Activated T-cell treated with anti-CD3 and anti-CD28 coated beads for 1 hour (primary cell): ENCODE measurements at regions not wholly inside any gene's neighbourhood (a gene's known extent, or its start where the extent isn't known, plus 50 kb on each side); places are given as distances from the start of the nearest gene placed in this dataset.

Experiments used
- DNase-seq: peaks from one replicate; pipeline ENCODE4 v3.0.0-alpha.2; 2020; ENCODE audit warnings: low read depth

GRCh38 chr1:239263801-239264200 is 122.6 kb upstream of the CHRM3 start:
- DNase-seq: no peak

GRCh38 chr1:239262538-239262937 is 123.8 kb upstream of the CHRM3 start:
- DNase-seq: no peak

DNA sequence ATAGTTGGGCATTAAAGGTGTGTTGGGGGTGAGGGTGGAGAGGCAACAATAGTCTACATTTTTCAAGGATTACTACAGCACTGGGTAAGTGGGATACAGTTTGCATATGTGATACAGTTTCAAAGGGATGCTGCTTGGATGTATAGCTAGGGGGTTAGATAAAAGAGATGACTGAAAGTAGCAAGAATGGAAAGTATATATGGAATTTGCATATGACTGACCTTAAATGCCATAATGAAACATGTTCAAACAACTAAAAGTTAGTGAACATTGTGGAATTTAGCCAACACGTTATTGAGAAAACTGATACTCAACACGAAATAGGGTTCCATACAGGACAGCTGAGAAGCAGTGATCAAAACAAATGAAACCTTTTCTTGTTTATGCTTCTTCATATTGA is 124.8 kb upstream of the CHRM3 start:
- DNase-seq: no peak

DNA sequence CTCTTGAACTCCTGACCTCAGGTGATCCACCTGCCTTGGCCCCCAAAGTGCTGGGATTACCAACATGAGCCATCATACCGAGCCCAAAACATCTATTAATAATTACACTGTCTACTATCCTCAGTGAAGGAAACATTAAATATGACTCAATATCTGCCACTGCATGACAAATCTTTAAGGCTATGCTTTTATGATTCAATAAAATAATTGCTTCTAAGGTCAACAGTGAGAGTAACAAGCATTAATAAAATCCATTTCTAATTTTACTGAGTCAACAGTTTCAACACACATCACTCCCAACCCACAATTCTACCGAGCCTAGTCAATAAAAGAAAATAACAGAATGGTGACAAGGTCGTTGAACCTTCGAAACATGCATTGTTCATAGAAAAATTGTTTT is 125.5 kb upstream of the CHRM3 start:
- no peak for DNase-seq

GRCh38 chr1:239255628-239256160 is 130.7 kb upstream of the CHRM3 start:
- no peak for DNase-seq

DNA sequence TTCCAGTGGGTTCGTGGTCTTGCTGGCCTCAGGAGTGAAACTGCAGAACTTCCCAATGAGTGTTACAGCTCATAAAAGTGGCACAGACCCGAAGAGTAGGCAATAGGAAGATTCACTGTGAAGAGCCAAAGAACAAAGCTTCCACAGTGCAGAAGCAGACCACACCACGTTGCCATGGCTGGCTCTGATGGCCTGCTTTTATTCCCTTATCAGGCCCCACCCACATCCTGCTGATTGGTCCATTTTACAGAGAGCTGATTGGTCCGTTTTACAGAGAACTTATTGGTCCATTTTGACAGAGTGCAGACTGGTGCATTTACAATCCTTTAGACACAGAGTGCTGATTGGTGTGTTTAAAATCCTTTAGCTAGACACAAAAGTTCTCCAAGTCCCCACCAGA is 131.4 kb upstream of the CHRM3 start:
- no peak for DNase-seq

- no peak for DNase-seq
Measured at GRCh38 chr1:239253032-239253431, 133.3 kb upstream of the CHRM3 start.

DNA sequence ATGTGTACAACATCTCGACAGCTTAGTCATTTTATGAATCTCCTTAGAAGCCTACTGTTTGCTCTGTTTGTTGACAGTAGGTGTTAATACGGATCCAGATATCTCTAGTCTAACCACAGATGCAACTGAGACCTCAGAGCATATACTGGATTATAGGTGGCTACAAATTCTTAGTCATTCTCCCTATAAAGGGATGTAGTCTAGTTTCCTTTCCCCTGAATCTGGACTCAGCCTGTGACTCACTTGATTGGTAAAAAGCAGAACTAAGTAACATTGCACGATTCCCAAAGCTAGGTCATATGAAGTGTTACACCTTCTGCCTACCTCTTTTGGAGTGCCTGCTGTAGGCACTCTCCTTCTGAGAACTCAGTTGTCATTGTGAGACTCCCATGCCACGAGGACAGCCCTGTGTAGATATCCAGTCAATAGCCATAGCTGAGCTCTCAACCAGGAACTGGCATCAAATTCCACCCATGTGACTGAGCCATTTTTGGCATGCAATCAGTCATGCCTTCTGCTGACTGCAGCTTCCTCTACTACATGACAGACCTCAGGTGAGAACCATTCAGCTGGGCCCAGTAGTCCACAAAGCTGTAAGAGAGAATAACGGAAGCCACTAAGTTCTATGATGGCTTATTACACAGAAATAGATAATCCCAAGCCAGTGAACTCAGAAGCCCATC is 135.9 kb upstream of the CHRM3 start:
- DNase-seq: no peak

GRCh38 chr1:239247285-239247684 is 139.1 kb upstream of the CHRM3 start:
- DNase-seq: no peak

DNA sequence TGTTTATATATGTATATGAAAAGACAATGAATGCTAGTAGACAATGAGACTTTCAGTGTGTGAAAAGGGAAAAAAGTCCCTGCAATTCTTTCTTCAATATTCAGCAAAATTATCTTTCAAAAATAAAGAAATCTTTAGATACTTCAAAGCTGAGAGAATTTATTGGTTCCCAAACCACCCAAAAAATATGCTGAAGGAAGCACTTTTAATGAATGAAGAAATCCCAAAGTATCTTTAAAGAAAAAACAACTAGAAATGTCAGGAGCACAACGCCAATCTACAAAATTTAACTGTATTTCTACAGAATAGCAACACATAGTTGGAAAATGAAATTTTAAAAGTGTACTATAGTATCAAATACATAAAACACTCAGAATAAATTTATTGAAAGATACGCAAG is 142.3 kb upstream of the CHRM3 start:
- DNase-seq: no peak

GRCh38 chr1:239243006-239243405 is 143.4 kb upstream of the CHRM3 start:
- DNase-seq: no peak

DNA sequence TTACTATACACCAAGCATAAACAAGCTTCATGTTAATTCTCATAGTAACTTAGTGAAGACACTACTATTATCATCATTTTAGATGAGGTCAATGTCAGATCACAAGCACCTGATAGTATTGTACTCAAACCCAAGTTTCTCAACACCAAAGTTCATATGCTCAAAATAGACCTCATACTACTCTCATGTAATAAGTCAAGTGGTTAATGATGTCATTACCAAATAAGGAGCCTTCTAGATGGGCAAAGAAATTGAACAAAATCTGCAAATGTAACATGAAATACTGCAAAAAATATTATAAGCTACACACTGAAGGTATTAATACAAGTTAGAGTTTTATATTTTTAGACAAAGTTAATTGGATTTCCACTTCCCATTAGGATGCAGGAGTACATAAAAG is 144.0 kb upstream of the CHRM3 start:
- DNase-seq: no peak

- no peak for DNase-seq
Measured at GRCh38 chr1:239240736-239241135, 145.6 kb upstream of the CHRM3 start.

DNA sequence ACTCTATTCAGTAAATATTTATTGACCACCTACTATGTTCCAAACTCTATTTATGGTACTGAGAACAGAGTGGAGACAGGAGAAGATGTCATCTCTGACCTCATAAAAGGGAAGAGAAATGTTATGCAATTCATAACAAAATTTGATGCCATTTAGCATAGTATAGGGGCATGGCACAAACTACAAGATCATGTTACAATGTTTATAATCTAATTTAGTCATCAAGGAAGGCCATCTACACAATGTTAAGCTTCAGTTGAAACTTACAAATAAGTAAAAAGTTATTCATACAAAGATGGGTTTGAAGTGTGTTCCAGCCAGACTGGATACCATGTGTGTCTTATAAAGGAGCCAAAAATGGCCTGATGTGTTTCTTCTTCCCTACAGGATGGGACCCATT is 146.8 kb upstream of the CHRM3 start:
- DNase-seq: no peak

- no peak for DNase-seq
Measured at GRCh38 chr1:239237912-239238311, 148.5 kb upstream of the CHRM3 start.

- no peak for DNase-seq
Measured at GRCh38 chr1:239233626-239234025, 152.7 kb upstream of the CHRM3 start.

DNA sequence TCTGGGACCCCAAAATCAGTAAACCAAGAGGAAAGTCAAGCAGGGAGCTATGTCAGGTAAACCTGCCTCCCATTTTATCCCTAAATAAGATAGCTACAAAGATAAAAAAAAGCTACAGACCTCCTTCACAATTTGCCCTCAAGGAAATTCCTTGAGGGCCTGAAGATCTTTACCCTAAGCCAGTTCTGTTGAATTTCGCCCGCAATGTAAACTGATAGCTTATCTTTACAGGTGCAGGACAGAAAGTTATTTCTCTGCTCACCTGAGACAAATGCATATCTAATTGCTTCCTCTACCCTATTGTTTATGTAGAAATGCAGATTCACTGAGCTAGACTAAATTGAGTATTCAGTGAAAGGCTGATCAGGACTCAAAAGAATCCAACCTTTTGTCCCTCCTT is 153.4 kb upstream of the CHRM3 start:
- DNase-seq: no peak

DNA sequence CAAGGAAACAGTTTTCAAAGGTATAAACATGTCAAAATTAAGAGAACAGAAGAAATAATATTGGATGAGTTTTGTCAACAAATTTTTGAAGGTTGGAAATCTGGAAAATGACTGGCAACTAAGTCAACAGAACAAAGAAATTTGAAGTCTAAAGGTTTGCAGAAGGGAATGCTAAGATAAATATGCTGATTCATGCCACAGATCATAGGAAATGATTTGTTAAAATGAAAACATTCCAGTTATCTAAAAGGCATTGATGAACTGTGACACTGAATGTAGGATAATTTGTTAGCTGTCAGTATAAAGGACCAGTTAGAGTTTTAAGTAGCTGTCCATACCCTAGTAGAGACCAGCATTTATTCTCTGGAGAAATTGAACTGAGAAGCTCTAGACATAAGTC is 157.9 kb upstream of the CHRM3 start:
- DNase-seq: no peak

GRCh38 chr1:239225396-239225795 is 161.0 kb upstream of the CHRM3 start:
- no peak for DNase-seq

GRCh38 chr1:239224100-239224499 is 162.3 kb upstream of the CHRM3 start:
- DNase-seq: no peak

- DNase-seq: no peak
Measured at GRCh38 chr1:239222999-239223398, 163.4 kb upstream of the CHRM3 start.

GRCh38 chr1:239221656-239222055 is 164.7 kb upstream of the CHRM3 start:
- DNase-seq: no peak

DNA sequence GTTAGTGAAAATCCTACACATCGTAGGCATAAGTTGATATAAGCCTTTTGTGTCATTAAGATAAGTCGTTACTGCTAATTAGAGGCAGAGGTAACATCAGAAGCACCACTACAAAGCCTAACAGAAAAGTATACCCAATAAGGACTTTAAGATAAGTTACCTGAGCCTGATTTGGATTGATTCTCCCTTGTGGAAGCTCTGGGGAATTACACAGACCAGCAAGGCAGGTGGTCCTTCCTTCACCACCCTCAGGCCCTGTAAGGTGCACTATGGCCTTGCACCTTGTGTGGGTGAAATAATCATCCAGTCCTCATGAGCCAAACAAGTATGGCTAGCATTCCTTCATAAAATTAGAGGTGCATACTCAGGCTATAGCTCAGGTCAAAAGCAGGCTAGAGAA is 166.7 kb upstream of the CHRM3 start:
- DNase-seq: no peak

DNA sequence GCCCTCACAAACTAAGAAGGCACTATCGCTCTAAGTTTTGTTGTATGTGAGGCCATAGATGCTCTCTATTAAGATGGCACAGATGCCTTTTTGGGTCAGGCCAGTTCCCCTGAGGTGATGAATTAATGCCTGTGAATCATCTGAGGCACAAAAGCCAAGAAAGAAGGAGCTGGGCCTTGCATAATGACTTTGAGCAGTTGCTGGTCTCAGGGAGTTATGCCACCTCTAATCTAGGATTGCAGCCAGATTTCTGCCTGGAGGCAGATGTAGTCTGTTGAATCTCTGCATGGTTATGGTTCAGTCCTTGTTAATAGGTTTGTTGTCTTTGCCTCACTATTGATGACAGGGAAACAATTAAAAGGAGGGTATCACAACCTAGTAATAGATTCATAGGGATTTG is 168.1 kb upstream of the CHRM3 start:
- DNase-seq: no peak
